Breast epithelium (tissue), 4 donors: ENCODE measurements at regions not wholly inside any gene's neighbourhood (a gene's known extent, or its start where the extent isn't known, plus 50 kb on each side); places are given as distances from the start of the nearest gene placed in this dataset.

Experiments used
- DNase-seq, 2 donors: peaks; one replicate each; pipeline ENCODE4 v3.0.0-alpha.2; 2019; ENCODE audit warnings: low spot score in 2 of 2
- H3K27ac ChIP-seq, 2 donors: fragments of 200-600 bp; sonication (generic) in 1 of 2; one replicate each; pipeline ENCODE4 v1.5.1; 2016 to 2019; ENCODE audit warnings: mild to moderate bottlenecking in 1 of 2
- H3K27me3 ChIP-seq, 2 donors: fragments of 200-600 bp; sonication (generic) in 1 of 2; one replicate each; pipeline versions ENCODE4 v1.5.1 to v1.6.0; 2017 to 2019; ENCODE audit warnings: control low read depth in 1 of 2, mild to moderate bottlenecking in 1 of 2
- H3K36me3 ChIP-seq: fragments of 200-600 bp; one replicate; pipeline ENCODE4 v1.5.1; 2019
- H3K4me1 ChIP-seq, 2 donors: fragments of 200-600 bp; sonication (generic); one replicate each; pipeline ENCODE4 v1.5.1; 2016 to 2019; ENCODE audit warnings: control low read depth in 1 of 2
- H3K4me3 ChIP-seq, 3 donors: fragments of 200-600 bp; sonication (generic); 1 replicate in 2 of 3; 2 replicates in 1 of 3; pipeline ENCODE4 v1.5.1; 2016 to 2019; ENCODE audit warnings: mild to moderate bottlenecking in 3 of 3, moderate library complexity in 2 of 3
- H3K9me3 ChIP-seq, 2 donors: fragments of 200-600 bp; sonication (generic) in 1 of 2; one replicate each; pipeline ENCODE4 v1.5.1; 2016 to 2019; ENCODE audit warnings: control low read depth in 1 of 2
- CTCF ChIP-seq, 3 donors: fragments of 450-650 bp; IDR thresholded peaks; one replicate each; pipeline ENCODE4 v1.5.1; 2016 to 2017; ENCODE audit warnings: antibody characterized with exemption in 3 of 3, mild to moderate bottlenecking in 3 of 3, moderate library complexity in 3 of 3
- POLR2A ChIP-seq: fragments of 450-650 bp; IDR thresholded peaks from one replicate; pipeline ENCODE4 v1.6.1; 2016; ENCODE audit warnings: antibody characterized with exemption, mild to moderate bottlenecking, moderate library complexity
- POLR2AphosphoS5 ChIP-seq, 3 donors: sonication (generic); formaldehyde crosslinking; IDR thresholded peaks; one replicate each; pipeline ENCODE4 v1.6.1; 2017; ENCODE audit warnings: antibody characterized with exemption in 3 of 3
- intact Hi-C: fragments of 100-400 bp; cut with DNase I; formaldehyde crosslinking; loops from one replicate; pipeline ENCODE4 v1.15.1; 2023; ENCODE audit warnings: low total_unique reads

- intact Hi-C loops, result no loop called here
- DNase-seq, result no peak
- Histone ChIP-seq H3K4me3 (no peak overlapping the region), H3K36me3 (no peaks in the 10 kb centered on the region), H3K27ac (no peak overlapping the region), H3K9me3 (no peaks in the 10 kb centered on the region), H3K4me1 (no peaks in the 10 kb centered on the region), H3K27me3 (no peaks in the 10 kb centered on the region)
- TF ChIP-seq CTCF (IDR thresholded peaks at IDR 0.05) (no peak), POLR2AphosphoS5 (IDR thresholded peaks at IDR 0.05) (no peak), POLR2A (no peak)
Observed at GRCh38 chr2:21361384-21361783, 237.6 kb downstream of the TDRD15 start.

- intact Hi-C loops, result no loop called here
- H3K27me3 ChIP-seq, result no peaks in the 10 kb centered on the region
- TF ChIP-seq CTCF (IDR thresholded peaks at IDR 0.05) (no peak), POLR2A (no peak), POLR2AphosphoS5 (IDR thresholded peaks at IDR 0.05) (no peak)
- H3K9me3 ChIP-seq, result no peaks in the 10 kb centered on the region
- H3K4me1 ChIP-seq, result no peaks in the 10 kb centered on the region
- DNase-seq, result no peak
- H3K27ac ChIP-seq, result no peak overlapping the region
- no peak overlapping the region for H3K4me3 ChIP-seq
- H3K36me3 ChIP-seq, result no peaks in the 10 kb centered on the region
Observed at GRCh38 chr2:21361957-21362486, 238.3 kb downstream of the TDRD15 start.

GRCh38 chr2:21363364-21363763 is 239.6 kb downstream of the TDRD15 start:
- no peak for DNase-seq
- Histone ChIP-seq H3K27ac (no peak overlapping the region), H3K4me1 (no peaks in the 10 kb centered on the region), H3K27me3 (no peaks in the 10 kb centered on the region), H3K4me3 (no peak overlapping the region), H3K9me3 (no peaks in the 10 kb centered on the region), H3K36me3 (no peaks in the 10 kb centered on the region)
- TF ChIP-seq CTCF (IDR thresholded peaks at IDR 0.05), result no peak
- no peak for TF ChIP-seq POLR2A
- no peak for TF ChIP-seq POLR2AphosphoS5 (IDR thresholded peaks at IDR 0.05)
- intact Hi-C loops, result no loop called here

GRCh38 chr2:21367421-21367820 is 243.7 kb downstream of the TDRD15 start:
- Histone ChIP-seq H3K4me3 (no peak overlapping the region), H3K36me3 (no peaks in the 10 kb centered on the region), H3K4me1 (no peaks in the 10 kb centered on the region), H3K27ac (no peak overlapping the region), H3K9me3 (no peaks in the 10 kb centered on the region), H3K27me3 (no peaks in the 10 kb centered on the region)
- TF ChIP-seq POLR2AphosphoS5 (IDR thresholded peaks at IDR 0.05), result no peak
- TF ChIP-seq CTCF (IDR thresholded peaks at IDR 0.05), result no peak
- no peak for DNase-seq
- intact Hi-C loops, result no loop called here

- H3K4me3 ChIP-seq, result no peak overlapping the region
- no peak overlapping the region for H3K27ac ChIP-seq
- H3K4me1 ChIP-seq, result no peaks in the 10 kb centered on the region
- H3K27me3 ChIP-seq, result no peaks in the 10 kb centered on the region
- H3K36me3 ChIP-seq, result no peaks in the 10 kb centered on the region
- H3K9me3 ChIP-seq, result no peaks in the 10 kb centered on the region
- intact Hi-C loops, result loop anchor here (2.0 kb wide), 1 partner anchor 43 kb away; no protein-coding TSS in a partner anchor
- DNase-seq, result no peak
- TF ChIP-seq POLR2AphosphoS5 (IDR thresholded peaks at IDR 0.05) (no peak), CTCF (IDR thresholded peaks at IDR 0.05) (no peak), POLR2A (no peak)
Observed at GRCh38 chr2:21369787-21370186, 246.0 kb downstream of the TDRD15 start.
